ENCODE measurements at regions not wholly inside any gene's neighbourhood (a gene's known extent, or its start where the extent isn't known, plus 50 kb on each side); places are given as distances from the start of the nearest gene placed in this dataset.

DNA sequence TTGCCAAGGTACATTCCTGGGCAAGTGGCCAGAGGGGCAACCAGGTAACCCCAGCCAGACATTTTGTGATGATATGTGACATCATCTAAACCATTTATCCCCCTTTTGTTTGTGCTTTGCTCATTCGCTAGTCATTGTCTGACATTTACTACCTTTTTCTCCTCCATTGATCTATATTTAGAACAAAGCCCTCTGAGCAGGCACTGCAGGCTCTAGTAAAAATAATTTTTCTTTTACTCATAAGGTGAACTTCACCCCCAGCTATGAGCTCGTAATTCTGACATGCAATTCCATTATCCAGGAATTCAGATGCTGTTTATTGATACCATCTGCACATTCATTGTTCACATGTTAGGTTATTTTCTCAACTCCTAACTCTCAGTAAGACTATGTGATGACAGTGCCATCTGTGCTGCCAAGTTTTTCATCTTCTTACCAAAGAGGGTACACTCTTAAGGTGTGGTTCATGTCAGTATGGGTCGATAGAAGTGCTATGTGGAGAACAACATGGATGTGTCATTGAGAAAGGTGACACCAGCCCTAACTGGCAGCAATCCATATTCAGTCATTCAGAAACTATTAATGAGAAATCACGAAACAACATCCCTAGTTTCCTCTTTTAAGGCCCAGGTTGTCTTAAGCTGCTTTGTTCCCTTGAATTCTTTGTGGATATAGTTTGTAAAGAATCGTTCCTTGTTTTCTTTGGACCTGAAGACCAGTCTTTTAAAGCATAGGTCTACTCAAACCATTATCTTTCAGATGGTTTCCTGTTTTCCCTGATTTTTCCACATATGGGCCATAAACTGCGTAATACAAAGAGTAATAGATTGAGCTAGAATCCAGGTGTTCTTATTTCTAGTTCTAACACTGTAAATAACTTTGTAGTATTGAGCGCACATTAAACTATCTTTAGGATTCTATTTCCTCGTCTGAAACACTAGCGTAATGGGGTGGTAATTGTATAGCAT is 978.1 kb upstream of the CDH2 start:
- WGBS, 2 donors = 71 to 76% methylated on average over 9 of the region's 9 CpGs
- ATAC-seq (ENCODE audit: insufficient read depth, low FRiP score) (no peak), DNase-seq (no peak)
- H3K27me3 ChIP-seq (ENCODE audit: control insufficient read depth in 3 of 3, insufficient read depth in 3 of 3, low read length in 2 of 3) = no peaks in the 10 kb centered on the region
- TF ChIP-seq, protein P1, sequence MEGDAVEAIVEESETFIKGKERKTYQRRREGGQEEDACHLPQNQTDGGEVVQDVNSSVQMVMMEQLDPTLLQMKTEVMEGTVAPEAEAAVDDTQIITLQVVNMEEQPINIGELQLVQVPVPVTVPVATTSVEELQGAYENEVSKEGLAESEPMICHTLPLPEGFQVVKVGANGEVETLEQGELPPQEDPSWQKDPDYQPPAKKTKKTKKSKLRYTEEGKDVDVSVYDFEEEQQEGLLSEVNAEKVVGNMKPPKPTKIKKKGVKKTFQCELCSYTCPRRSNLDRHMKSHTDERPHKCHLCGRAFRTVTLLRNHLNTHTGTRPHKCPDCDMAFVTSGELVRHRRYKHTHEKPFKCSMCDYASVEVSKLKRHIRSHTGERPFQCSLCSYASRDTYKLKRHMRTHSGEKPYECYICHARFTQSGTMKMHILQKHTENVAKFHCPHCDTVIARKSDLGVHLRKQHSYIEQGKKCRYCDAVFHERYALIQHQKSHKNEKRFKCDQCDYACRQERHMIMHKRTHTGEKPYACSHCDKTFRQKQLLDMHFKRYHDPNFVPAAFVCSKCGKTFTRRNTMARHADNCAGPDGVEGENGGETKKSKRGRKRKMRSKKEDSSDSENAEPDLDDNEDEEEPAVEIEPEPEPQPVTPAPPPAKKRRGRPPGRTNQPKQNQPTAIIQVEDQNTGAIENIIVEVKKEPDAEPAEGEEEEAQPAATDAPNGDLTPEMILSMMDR (IDR thresholded peaks at IDR 0.05; ENCODE audit: control extremely low read depth, extremely low read depth) = no peak
- no peaks in the 10 kb centered on the region for H3K4me1 ChIP-seq (ENCODE audit: control insufficient read depth in 5 of 5, insufficient read depth in 5 of 5, low read length in 5 of 5)
- no peak overlapping the region for H3K9ac ChIP-seq (ENCODE audit: insufficient read depth in 1 of 2, low read length in 2 of 2)
- H3K4me3 ChIP-seq = no peak overlapping the region
- H3K9me3 ChIP-seq (ENCODE audit: control insufficient read depth in 4 of 4, insufficient read depth in 3 of 4, low read length in 3 of 4) = no peaks in the 10 kb centered on the region
- H3K27ac ChIP-seq (ENCODE audit: low read depth in 1 of 2, low read length in 1 of 2) = no peak overlapping the region
- no peaks in the 10 kb centered on the region for H3K36me3 ChIP-seq (ENCODE audit: control insufficient read depth in 4 of 4, insufficient read depth in 4 of 4, low read length in 4 of 4)

DNA sequence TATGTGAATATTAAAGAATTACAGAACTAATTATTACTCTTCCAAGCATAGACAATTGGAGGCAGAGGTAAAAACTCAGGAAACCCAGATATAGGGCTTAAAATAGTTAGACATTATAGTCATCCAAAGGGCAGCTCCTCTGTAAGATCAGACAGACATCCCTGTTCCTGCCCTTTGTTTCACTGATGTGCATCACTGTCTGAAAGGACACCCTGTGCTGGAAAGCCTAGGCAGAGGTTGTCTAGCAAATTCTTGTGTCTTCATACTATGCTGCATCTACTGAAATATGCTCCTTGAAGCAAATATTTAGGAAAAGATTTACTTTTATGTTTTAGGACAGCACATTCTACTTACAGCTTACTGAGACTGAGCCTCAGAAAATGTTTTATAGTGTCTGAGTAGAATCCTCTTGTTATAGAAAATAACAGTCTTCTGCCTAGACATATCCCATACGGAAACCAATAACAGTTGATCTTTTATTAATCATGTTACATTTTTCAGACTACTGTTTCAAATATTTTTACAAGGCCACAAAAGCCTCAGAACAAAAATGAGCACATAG is 977.3 kb upstream of the CDH2 start:
- Histone ChIP-seq H3K9ac (ENCODE audit: insufficient read depth in 1 of 2, low read length in 2 of 2) (no peak overlapping the region), H3K4me1 (ENCODE audit: control insufficient read depth in 5 of 5, insufficient read depth in 5 of 5, low read length in 5 of 5) (no peaks in the 10 kb centered on the region)

DNA sequence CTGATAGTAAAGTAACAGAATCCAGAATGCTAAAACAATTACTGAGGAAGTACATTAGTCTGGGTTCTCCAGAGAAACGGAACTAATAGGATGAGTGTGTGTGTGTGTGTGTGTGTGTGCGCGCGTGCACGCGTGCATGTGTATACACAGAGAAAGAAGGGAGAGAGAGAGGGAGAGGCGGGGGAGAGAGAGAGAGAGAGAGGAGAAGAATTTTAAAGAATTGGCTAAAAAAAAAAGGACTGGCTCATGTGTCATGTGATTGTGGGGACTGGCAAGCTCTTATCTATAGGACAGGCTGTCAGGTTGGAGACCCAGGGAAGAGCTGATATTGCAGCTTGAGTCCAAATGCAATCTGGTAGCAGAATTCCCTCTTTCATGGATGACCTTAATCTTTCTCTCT is 976.2 kb upstream of the CDH2 start:
- no peak for DNase-seq
- Histone ChIP-seq H3K27me3 (ENCODE audit: control insufficient read depth in 3 of 3, insufficient read depth in 3 of 3, low read length in 2 of 3) (no peaks in the 10 kb centered on the region), H3K4me3 (no peak overlapping the region), H3K36me3 (ENCODE audit: control insufficient read depth in 4 of 4, insufficient read depth in 4 of 4, low read length in 4 of 4) (no peaks in the 10 kb centered on the region), H3K4me1 (ENCODE audit: control insufficient read depth in 5 of 5, insufficient read depth in 5 of 5, low read length in 5 of 5) (no peaks in the 10 kb centered on the region), H3K27ac (ENCODE audit: low read depth in 1 of 2, low read length in 1 of 2) (no peak overlapping the region), H3K9me3 (ENCODE audit: control insufficient read depth in 4 of 4, insufficient read depth in 3 of 4, low read length in 3 of 4) (no peaks in the 10 kb centered on the region), H3K9ac (ENCODE audit: insufficient read depth in 1 of 2, low read length in 2 of 2) (no peak overlapping the region)
- TF ChIP-seq, protein P1 (IDR thresholded peaks at IDR 0.05; ENCODE audit: control extremely low read depth, extremely low read depth) = no peak
- ATAC-seq (ENCODE audit: insufficient read depth, low FRiP score) = no peak
- 59 to 64% methylated on average over 7 of the region's 7 CpGs for WGBS, 2 donors

More for the DNA sequence above, 977.3 kb upstream of the CDH2 start:
- TF ChIP-seq, protein P1 (IDR thresholded peaks at IDR 0.05; ENCODE audit: control extremely low read depth, extremely low read depth) = no peak
- no peaks in the 10 kb centered on the region for H3K36me3 ChIP-seq (ENCODE audit: control insufficient read depth in 4 of 4, insufficient read depth in 4 of 4, low read length in 4 of 4)
- H3K27me3 ChIP-seq (ENCODE audit: control insufficient read depth in 3 of 3, insufficient read depth in 3 of 3, low read length in 2 of 3) = no peaks in the 10 kb centered on the region
- no peak overlapping the region for H3K4me3 ChIP-seq
- ATAC-seq (ENCODE audit: insufficient read depth, low FRiP score) (no peak), DNase-seq (no peak)
- no peaks in the 10 kb centered on the region for H3K9me3 ChIP-seq (ENCODE audit: control insufficient read depth in 4 of 4, insufficient read depth in 3 of 4, low read length in 3 of 4)
- 81 to 87% methylated on average over 1 of the region's 1 CpG for WGBS, 2 donors
- no peak overlapping the region for H3K27ac ChIP-seq (ENCODE audit: low read depth in 1 of 2, low read length in 1 of 2)

All from lung (tissue), 11 donors.